Calu3 (cell line): ENCODE measurements at regions not wholly inside any gene's neighbourhood (a gene's known extent, or its start where the extent isn't known, plus 50 kb on each side); places are given as distances from the start of the nearest gene placed in this dataset.

Experiments used
- BruUV-seq: library from RNA; stranded (reverse); fragments of 400-500 nt; replicated peaks from 2 replicates; lab custom pipeline; 2021; lab: Mats Ljungman, UMichigan
- CTCF ChIA-PET: fragments of 300-600 bp; sonication (Branson Sonifier 250); formaldehyde crosslinking; loops from one replicate; lab custom pipeline; 2022; ENCODE audit warnings: antibody characterized with exemption; lab: Charles Lee
- DNase-seq: peaks from one replicate; pipeline ENCODE4 v3.0.0; 2022
- H3K27ac Mint-ChIP-seq: one replicate; pipeline ENCODE4 v1.8.0; 2022; ENCODE audit warnings: mixed read lengths; ENCODE audit not compliant: unreplicated experiment
- H3K27me3 Mint-ChIP-seq: one replicate; pipeline ENCODE4 v1.8.0; 2022; ENCODE audit warnings: mixed read lengths; ENCODE audit not compliant: unreplicated experiment
- H3K36me3 Mint-ChIP-seq: one replicate; pipeline ENCODE4 v1.8.0; 2022; ENCODE audit warnings: mild to moderate bottlenecking, moderate library complexity, mixed read lengths; ENCODE audit not compliant: insufficient read depth, unreplicated experiment
- H3K4me1 Mint-ChIP-seq: one replicate; pipeline ENCODE4 v1.8.0; 2022; ENCODE audit warnings: mild to moderate bottlenecking, low read depth, mixed read lengths; ENCODE audit not compliant: unreplicated experiment
- H3K4me3 Mint-ChIP-seq: one replicate; pipeline ENCODE4 v1.8.0; 2022; ENCODE audit warnings: mild to moderate bottlenecking, low read depth, moderate library complexity, mixed read lengths; ENCODE audit not compliant: unreplicated experiment
- H3K9me3 Mint-ChIP-seq: one replicate; pipeline ENCODE4 v1.8.0; 2022; ENCODE audit warnings: low read depth, mixed read lengths; ENCODE audit not compliant: unreplicated experiment
- intact Hi-C: fragments of 100-400 bp; cut with micrococcal nuclease; formaldehyde crosslinking; loops from one replicate; pipeline ENCODE4 v1.10.0; 2022; ENCODE audit not compliant: unreplicated experiment
- TF ChIP-seq, protein P1 (sequence below): fragments of 200-600 bp; IDR thresholded peaks from one replicate; pipeline ENCODE4 v1.8.0; 2022; ENCODE audit warnings: antibody characterized with exemption; ENCODE audit not compliant: unreplicated experiment

DNA sequence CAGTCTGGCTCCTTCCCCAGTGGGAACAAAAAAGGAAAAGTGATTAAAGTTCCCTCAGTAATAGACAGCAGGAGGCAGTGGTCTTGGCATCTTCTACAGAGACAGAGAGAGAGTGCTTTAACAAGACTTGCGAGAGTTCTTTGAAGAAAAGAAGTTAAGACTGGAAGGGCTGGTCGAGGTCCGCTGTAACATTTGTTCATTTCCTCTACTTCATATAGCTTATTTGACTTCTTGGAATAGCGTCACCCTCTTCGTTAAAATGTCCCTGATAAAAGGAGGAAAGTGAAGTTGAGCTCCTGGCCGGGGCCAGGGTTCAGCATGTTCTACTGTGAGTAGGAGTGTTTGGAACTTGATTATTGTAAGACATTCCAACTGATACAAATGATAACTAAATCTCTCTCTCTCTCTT is 179.8 kb downstream of the SLIT2 start:
- Mint-ChIP-seq H3K36me3 (no peaks in the 10 kb centered on the region), H3K9me3 (no peaks in the 10 kb centered on the region), H3K4me1 (peaks cover 9% of the 10 kb centered on the region), H3K27ac (peak overlapping the region; percentile 28), H3K4me3 (no peak overlapping the region), H3K27me3 (no peaks in the 10 kb centered on the region)
- no TSS peak for BruUV-seq
- CTCF ChIA-PET: no interaction called here
- no peak for DNase-seq
- TF ChIP-seq, protein P1, sequence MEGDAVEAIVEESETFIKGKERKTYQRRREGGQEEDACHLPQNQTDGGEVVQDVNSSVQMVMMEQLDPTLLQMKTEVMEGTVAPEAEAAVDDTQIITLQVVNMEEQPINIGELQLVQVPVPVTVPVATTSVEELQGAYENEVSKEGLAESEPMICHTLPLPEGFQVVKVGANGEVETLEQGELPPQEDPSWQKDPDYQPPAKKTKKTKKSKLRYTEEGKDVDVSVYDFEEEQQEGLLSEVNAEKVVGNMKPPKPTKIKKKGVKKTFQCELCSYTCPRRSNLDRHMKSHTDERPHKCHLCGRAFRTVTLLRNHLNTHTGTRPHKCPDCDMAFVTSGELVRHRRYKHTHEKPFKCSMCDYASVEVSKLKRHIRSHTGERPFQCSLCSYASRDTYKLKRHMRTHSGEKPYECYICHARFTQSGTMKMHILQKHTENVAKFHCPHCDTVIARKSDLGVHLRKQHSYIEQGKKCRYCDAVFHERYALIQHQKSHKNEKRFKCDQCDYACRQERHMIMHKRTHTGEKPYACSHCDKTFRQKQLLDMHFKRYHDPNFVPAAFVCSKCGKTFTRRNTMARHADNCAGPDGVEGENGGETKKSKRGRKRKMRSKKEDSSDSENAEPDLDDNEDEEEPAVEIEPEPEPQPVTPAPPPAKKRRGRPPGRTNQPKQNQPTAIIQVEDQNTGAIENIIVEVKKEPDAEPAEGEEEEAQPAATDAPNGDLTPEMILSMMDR: no peak
- intact Hi-C loops: no loop called here

GRCh38 chr4:20432088-20432487 is 180.4 kb downstream of the SLIT2 start:
- intact Hi-C loops: no loop called here
- Mint-ChIP-seq H3K9me3 (no peaks in the 10 kb centered on the region), H3K4me3 (no peak overlapping the region), H3K4me1 (peaks cover 9% of the 10 kb centered on the region), H3K27ac (peak overlapping the region; percentile 28), H3K27me3 (no peaks in the 10 kb centered on the region), H3K36me3 (no peaks in the 10 kb centered on the region)
- BruUV-seq: no TSS peak
- DNase-seq: no peak
- TF ChIP-seq, protein P1: no peak
- CTCF ChIA-PET: no interaction called here

DNA sequence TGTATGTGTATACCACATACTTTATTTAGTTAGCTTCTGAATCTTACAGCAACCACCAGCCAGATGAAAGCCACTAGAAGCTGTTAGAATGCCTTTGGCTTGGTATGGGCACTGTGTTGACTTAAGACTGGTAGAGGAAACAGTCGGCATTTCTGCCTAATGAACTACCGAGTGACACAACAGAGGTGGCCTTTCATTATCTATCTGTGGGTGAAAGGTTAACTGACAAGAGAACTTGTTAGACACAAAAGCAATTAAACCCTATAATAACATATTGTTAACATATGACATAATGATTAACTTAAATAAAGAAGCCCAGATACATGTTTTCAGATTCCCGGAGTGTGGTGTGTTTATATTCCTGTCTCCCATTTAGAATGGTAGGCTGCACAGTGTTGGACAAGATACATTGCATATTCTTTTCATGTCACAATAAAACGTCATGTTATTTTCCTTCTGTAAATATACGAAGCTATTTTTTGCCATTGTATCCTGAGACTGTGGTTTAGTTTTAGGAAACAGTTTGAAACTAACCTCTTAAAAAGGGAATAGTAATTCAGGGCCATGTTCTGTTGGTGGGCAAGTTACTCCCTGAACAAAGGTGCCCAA is 181.5 kb downstream of the SLIT2 start:
- DNase-seq: peak; percentile 11
- BruUV-seq: no TSS peak
- TF ChIP-seq, protein P1: no peak
- CTCF ChIA-PET: interaction anchor here (0.6 to 1.0 kb wide), 2 partner anchors 86 to 252 kb away, joined by 3 to 4 read pairs; no protein-coding TSS in a partner anchor
- Mint-ChIP-seq H3K27me3 (no peaks in the 10 kb centered on the region), H3K27ac (no peak overlapping the region), H3K36me3 (no peaks in the 10 kb centered on the region), H3K4me1 (peaks cover 9% of the 10 kb centered on the region), H3K9me3 (peaks cover 2% of the 10 kb centered on the region), H3K4me3 (no peak overlapping the region)
- intact Hi-C loops: no loop called here

DNA sequence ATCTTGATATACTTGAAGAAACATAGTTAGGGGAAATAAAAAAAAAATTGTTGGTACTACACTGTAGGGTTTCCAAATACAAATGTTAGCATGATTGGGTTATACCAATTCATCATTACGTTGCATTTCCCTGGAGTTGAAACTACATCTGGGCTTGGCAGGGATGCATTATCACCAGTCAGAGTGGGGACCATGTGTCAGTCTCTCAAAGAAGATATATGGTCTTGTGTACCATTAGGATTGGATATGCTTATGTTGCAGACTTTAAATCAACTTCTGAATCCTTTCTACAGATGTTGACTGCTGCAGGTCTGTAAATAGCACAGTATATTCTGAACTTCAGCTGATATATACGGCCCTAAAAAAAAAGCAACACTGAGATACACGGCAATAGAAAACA is 188.5 kb downstream of the SLIT2 start:
- no peak overlapping the region for H3K27ac Mint-ChIP-seq
- BruUV-seq: no TSS peak
- DNase-seq: no peak
- intact Hi-C loops: no loop called here
- no peaks in the 10 kb centered on the region for H3K4me1 Mint-ChIP-seq
- CTCF ChIA-PET: no interaction called here
- peaks cover 6% of the 10 kb centered on the region for H3K9me3 Mint-ChIP-seq
- TF ChIP-seq, protein P1: no peak
- no peaks in the 10 kb centered on the region for H3K36me3 Mint-ChIP-seq
- no peaks in the 10 kb centered on the region for H3K27me3 Mint-ChIP-seq
- no peak overlapping the region for H3K4me3 Mint-ChIP-seq
